Keratinocyte (primary cell): ENCODE measurements at regions not wholly inside any gene's neighbourhood (a gene's known extent, or its start where the extent isn't known, plus 50 kb on each side); places are given as distances from the start of the nearest gene placed in this dataset.

Experiments used
- DNase-seq: peaks from one replicate; pipeline ENCODE4 v3.0.0-alpha.2; 2011; ENCODE audit warnings: low read depth, missing footprints, low spot score
- FAIRE-seq: peaks from 2 replicates; lab custom pipeline; 2011; peaks lifted over from hg19 to GRCh38; lab: Jason Lieb, UNC
- H2AFZ ChIP-seq: 2 replicates; pipeline ENCODE4 v1.6.0; 2012; ENCODE audit warnings: low read length, control low read depth, inconsistent platforms; ENCODE audit not compliant: control insufficient read depth
- H3K27ac ChIP-seq: 2 replicates; pipeline ENCODE4 v1.5.1; 2011; ENCODE audit warnings: low read length; ENCODE audit not compliant: control insufficient read depth, insufficient read depth
- H3K27me3 ChIP-seq: 3 replicates; pipeline ENCODE4 v1.6.0; 2011; ENCODE audit warnings: low read length; ENCODE audit not compliant: control insufficient read depth, insufficient read depth; ENCODE audit errors: extremely low read depth
- H3K36me3 ChIP-seq, 2 experiments: 2 replicates in 1 of 2; 3 replicates in 1 of 2; pipeline ENCODE4 v1.5.1; 2011; ENCODE audit warnings: low read length in 2 of 2, mild to moderate bottlenecking in 1 of 2; ENCODE audit not compliant: control insufficient read depth in 2 of 2, insufficient read depth in 2 of 2; ENCODE audit errors: extremely low read depth in 1 of 2
- H3K4me1 ChIP-seq: 3 replicates; pipeline ENCODE4 v1.5.1; 2011; ENCODE audit warnings: low read length; ENCODE audit not compliant: control insufficient read depth, insufficient read depth; ENCODE audit errors: extremely low read depth
- H3K4me2 ChIP-seq: 3 replicates; pipeline ENCODE4 v1.6.0; 2011; ENCODE audit warnings: low read depth, low read length; ENCODE audit not compliant: control insufficient read depth, insufficient read depth; ENCODE audit errors: extremely low read depth
- H3K4me3 ChIP-seq, 3 experiments: fragments of 200-600 bp in 1 of 3; sonication (generic) in 1 of 3; 2 replicates in 2 of 3; 3 replicates in 1 of 3; pipeline ENCODE4 v1.5.1; 2011 to 2016; ENCODE audit warnings: low read length in 3 of 3, mild to moderate bottlenecking in 3 of 3, control low read depth in 2 of 3, inconsistent platforms in 1 of 3, low read depth in 1 of 3, mixed read lengths in 1 of 3, mixed run types in 1 of 3, moderate library complexity in 1 of 3; ENCODE audit not compliant: control insufficient read depth in 2 of 3, insufficient read depth in 2 of 3; ENCODE audit errors: extremely low read depth in 1 of 3
- H3K79me2 ChIP-seq: 2 replicates; pipeline ENCODE4 v1.6.0; 2012; ENCODE audit warnings: low read length; ENCODE audit not compliant: control insufficient read depth, insufficient read depth
- H3K9ac ChIP-seq: 3 replicates; pipeline ENCODE4 v1.6.0; 2011; ENCODE audit warnings: low read length; ENCODE audit not compliant: control insufficient read depth, insufficient read depth; ENCODE audit errors: extremely low read depth
- H3K9me1 ChIP-seq: 3 replicates; pipeline ENCODE4 v1.6.0; 2011; ENCODE audit warnings: low read length; ENCODE audit not compliant: control insufficient read depth, insufficient read depth; ENCODE audit errors: extremely low read depth
- H3K9me3 ChIP-seq: 2 replicates; pipeline ENCODE4 v1.5.1; 2012; ENCODE audit warnings: low read depth, low read length; ENCODE audit not compliant: control insufficient read depth
- H4K20me1 ChIP-seq: 3 replicates; pipeline ENCODE4 v1.6.0; 2011; ENCODE audit warnings: low read length; ENCODE audit not compliant: control insufficient read depth, insufficient read depth; ENCODE audit errors: extremely low read depth
- CTCF ChIP-seq, 3 experiments: IDR thresholded peaks in 1 of 3; conservative IDR thresholded peaks in 1 of 3; optimal IDR thresholded peaks in 1 of 3; 2 replicates in 2 of 3; 3 replicates in 1 of 3; pipeline versions ENCODE3 to v1.5.1; 2011; ENCODE audit warnings: low read length in 3 of 3, mild to moderate bottlenecking in 3 of 3, moderate library complexity in 2 of 3, control low read depth in 1 of 3, inconsistent platforms in 1 of 3; ENCODE audit not compliant: insufficient read depth in 2 of 3; ENCODE audit errors: extremely low read depth in 1 of 3
- EZH2 ChIP-seq: IDR thresholded peaks from one replicate; pipeline ENCODE4 v1.6.1; 2012; ENCODE audit warnings: inconsistent platforms, mild to moderate bottlenecking, low read length, moderate library complexity
- dilution Hi-C: fragments of 300-500 bp; cut with MboI; formaldehyde crosslinking; loops from one replicate; pipeline ENCODE4 v1.7.0; 2020; ENCODE audit warnings: low sequenced_read_pairs; ENCODE audit not compliant: extremely low pct_ligation_motif_present

- dilution Hi-C loops: no loop called here
- Histone ChIP-seq H3K4me2 (no peak overlapping the region), H3K9ac (no peak overlapping the region), H3K79me2 (no peaks in the 10 kb centered on the region), H3K9me3 (no peaks in the 10 kb centered on the region), H4K20me1 (no peaks in the 10 kb centered on the region), H3K27me3 (no peaks in the 10 kb centered on the region), H2AFZ (no peak overlapping the region), H3K4me1 (no peaks in the 10 kb centered on the region), H3K36me3 (no peaks in the 10 kb centered on the region), H3K27ac (no peak overlapping the region), H3K9me1 (no peaks in the 10 kb centered on the region), H3K4me3 (no peak overlapping the region)
- FAIRE-seq (no peak), DNase-seq (no peak)
- TF ChIP-seq CTCF (optimal IDR thresholded peaks at IDR 0.05 in 1 of 3, IDR thresholded peaks at IDR 0.05 in 1 of 3, conservative IDR thresholded peaks at IDR 0.05 in 1 of 3; ENCODE audit: extremely low read depth in 1 of 3, insufficient read depth in 2 of 3, low read length in 3 of 3) (no peak), EZH2 (no peak)
These were observed 163.5 kb downstream of the MC4R start for GRCh38 chr18:60209042-60209441.

DNA sequence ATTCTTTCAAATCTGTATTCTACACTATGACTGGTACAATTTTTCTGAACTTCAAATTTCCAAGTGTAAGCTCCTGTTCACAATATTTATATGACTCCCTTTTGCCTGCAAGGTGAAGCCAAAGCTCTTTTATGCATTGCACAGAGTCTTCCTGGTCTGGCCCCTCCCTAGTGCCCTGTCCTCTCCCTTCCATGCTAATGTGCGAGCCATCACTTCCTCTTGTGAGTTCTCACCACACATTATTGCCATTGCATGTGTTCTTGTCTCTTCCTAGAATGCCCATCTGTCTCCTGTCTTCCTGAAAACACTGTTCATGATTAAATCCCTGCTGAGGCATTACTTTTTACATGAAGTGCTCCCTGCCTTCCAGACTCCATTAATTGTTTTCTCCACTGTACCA lies 169.9 kb downstream of the MC4R start:
- Histone ChIP-seq H3K79me2 (no peaks in the 10 kb centered on the region), H3K27ac (no peak overlapping the region), H3K36me3 (no peaks in the 10 kb centered on the region), H3K9me1 (no peaks in the 10 kb centered on the region), H3K4me1 (no peaks in the 10 kb centered on the region), H3K9ac (no peak overlapping the region), H2AFZ (no peak overlapping the region), H3K4me2 (no peak overlapping the region), H3K4me3 (no peak overlapping the region), H4K20me1 (no peaks in the 10 kb centered on the region), H3K9me3 (no peaks in the 10 kb centered on the region), H3K27me3 (no peaks in the 10 kb centered on the region)
- TF ChIP-seq EZH2 (no peak), CTCF (optimal IDR thresholded peaks at IDR 0.05 in 1 of 3, IDR thresholded peaks at IDR 0.05 in 1 of 3, conservative IDR thresholded peaks at IDR 0.05 in 1 of 3; ENCODE audit: extremely low read depth in 1 of 3, insufficient read depth in 2 of 3, low read length in 3 of 3) (no peak)
- DNase-seq (no peak), FAIRE-seq (no peak)
- dilution Hi-C loops: no loop called here
